A549 (cell line): ENCODE measurements at regions not wholly inside any gene's neighbourhood (a gene's known extent, or its start where the extent isn't known, plus 50 kb on each side); places are given as distances from the start of the nearest gene placed in this dataset.

Experiments
- ATAC-seq, 2 experiments: fragments of 200-7000 bp in 1 of 2; fragments of >200 bp in 1 of 2; cut with Nextera tagmentation in 1 of 2; cut with Tn5 transposase in 1 of 2; 3 replicates each; pipeline versions ENCODE4 v1.8.0 to v1.9.1; 2018 to 2020; ENCODE audit warnings: mild to moderate bottlenecking in 1 of 2, moderate library complexity in 1 of 2
- CTCF ChIA-PET: fragments of 300-600 bp; sonication (Branson Sonifier 250); formaldehyde crosslinking; extraction: SDS; loops from one replicate; lab custom pipeline; 2021; ENCODE audit warnings: antibody characterized with exemption, inconsistent platforms; lab: Yijun Ruan, JAX
- POLR2A ChIA-PET: fragments of 350-600 bp; formaldehyde crosslinking; extraction: SDS; loops from one replicate; lab custom pipeline; 2021; ENCODE audit warnings: antibody characterized with exemption, inconsistent platforms; lab: Yijun Ruan, JAX
- DNase-seq, 2 experiments: peaks; one replicate each; pipeline versions ENCODE4 v3.0.0 to v3.0.0-alpha.2; 2011 to 2016; ENCODE audit warnings: low read depth in 1 of 2, low spot score in 1 of 2
- FAIRE-seq: peaks from 2 replicates; lab custom pipeline; 2011; peaks lifted over from hg19 to GRCh38; lab: Jason Lieb, UNC
- H3K27ac ChIP-seq, 2 experiments: fragments of >200 bp; sonication (Bioruptor Twin); formaldehyde crosslinking; 3 replicates each; pipeline ENCODE4 v1.5.1; 2016 to 2017
- H3K4me1 ChIP-seq: fragments of >200 bp; sonication (Bioruptor Twin); formaldehyde crosslinking; 3 replicates; pipeline ENCODE4 v1.6.1; 2016
- H3K4me2 ChIP-seq: fragments of >200 bp; sonication (Bioruptor Twin); formaldehyde crosslinking; 3 replicates; pipeline ENCODE4 v1.6.1; 2016
- H3K4me3 ChIP-seq: fragments of >200 bp; sonication (Bioruptor Twin); formaldehyde crosslinking; 3 replicates; pipeline ENCODE4 v1.5.1; 2016
- H3K9me3 ChIP-seq: fragments of >200 bp; sonication (Bioruptor Twin); formaldehyde crosslinking; 3 replicates; pipeline ENCODE4 v1.6.1; 2016
- ATOH8 ChIP-seq: fragments of 250-450 bp; sonication (Bioruptor Pico); IDR thresholded peaks from 2 replicates; pipeline ENCODE4 v1.5.0; 2020; ENCODE audit warnings: low read depth, mild to moderate bottlenecking, moderate library complexity
- BCL3 ChIP-seq: fragments of >200 bp; sonication (Bioruptor Twin); formaldehyde crosslinking; IDR thresholded peaks from 3 replicates; pipeline ENCODE4 v1.6.1; 2016
- CBX2 ChIP-seq: fragments of 200-600 bp; sonication (generic); IDR thresholded peaks from 2 replicates; pipeline ENCODE4 v1.6.1; 2016; ENCODE audit warnings: low read depth, mild to moderate bottlenecking, borderline replicate concordance
- CHD2 ChIP-seq: fragments of 150-350 bp; IDR thresholded peaks from 2 replicates; pipeline ENCODE4 v1.6.1; 2014; ENCODE audit warnings: low read length; ENCODE audit not compliant: partially characterized antibody
- CTCF ChIP-seq: fragments of >200 bp; sonication (Bioruptor Twin); formaldehyde crosslinking; IDR thresholded peaks from 3 replicates; pipeline ENCODE4 v1.5.1; 2016
- E2F6 ChIP-seq: IDR thresholded peaks from 2 replicates; pipeline ENCODE4 v1.6.1; 2012; ENCODE audit warnings: low read depth, borderline replicate concordance
- ESRRA ChIP-seq: fragments of 150-350 bp; IDR thresholded peaks from 2 replicates; pipeline ENCODE4 v1.6.1; 2014; ENCODE audit warnings: mild to moderate bottlenecking, low read length, borderline replicate concordance
- GATA3 ChIP-seq: IDR thresholded peaks from 2 replicates; pipeline ENCODE4 v1.6.1; 2012; ENCODE audit warnings: borderline replicate concordance
- HOXB13 ChIP-seq: fragments of 250-450 bp; sonication (Bioruptor Pico); IDR thresholded peaks from 2 replicates; pipeline ENCODE4 v1.5.0; 2020; ENCODE audit warnings: low read depth, mild to moderate bottlenecking, moderate library complexity
- JUNB ChIP-seq: fragments of >200 bp; sonication (Bioruptor Twin); formaldehyde crosslinking; IDR thresholded peaks from 2 replicates; pipeline ENCODE4 v1.6.1; 2016
- KDM1A ChIP-seq: fragments of 200-600 bp; sonication (generic); IDR thresholded peaks from 2 replicates; pipeline ENCODE4 v1.6.1; 2016; ENCODE audit warnings: low read depth, mild to moderate bottlenecking
- MAFK ChIP-seq: fragments of 450-650 bp; IDR thresholded peaks from 2 replicates; pipeline ENCODE4 v1.6.1; 2014; ENCODE audit not compliant: partially characterized antibody
- MAX ChIP-seq: IDR thresholded peaks from 2 replicates; pipeline ENCODE4 v1.6.1; 2012
- NFE2L2 ChIP-seq: fragments of 150-350 bp; conservative IDR thresholded peaks from 2 replicates; pipeline ENCODE4 v1.6.1; 2014; ENCODE audit warnings: low read length
- PBX3 ChIP-seq: IDR thresholded peaks from 2 replicates; pipeline ENCODE4 v1.6.1; 2012
- POLR2A ChIP-seq: IDR thresholded peaks from 2 replicates; pipeline ENCODE4 v1.6.1; 2012; ENCODE audit warnings: mild to moderate bottlenecking, low read length
- POLR2AphosphoS2 ChIP-seq: conservative IDR thresholded peaks from 2 replicates; pipeline ENCODE4 v1.6.1; 2012; ENCODE audit warnings: low read length, improper control_type of control experiment, inconsistent platforms
- RARB ChIP-seq: fragments of 250-450 bp; sonication (Bioruptor Pico); IDR thresholded peaks from 2 replicates; pipeline ENCODE4 v1.8.0; 2021; ENCODE audit warnings: mild to moderate bottlenecking, moderate library complexity
- RCOR1 ChIP-seq: fragments of 150-350 bp; IDR thresholded peaks from 2 replicates; pipeline ENCODE4 v1.6.1; 2014; ENCODE audit warnings: antibody characterized with exemption, low read length, low read depth
- TP53 ChIP-seq: fragments of 250-450 bp; sonication (Bioruptor Pico); IDR thresholded peaks from 2 replicates; pipeline ENCODE4 v1.5.0; 2021; ENCODE audit warnings: mild to moderate bottlenecking, moderate library complexity
- WGBS: methylation state at CpG from one replicate; pipeline ENCODE4 v1.1.6; 2017; ENCODE audit errors: missing lambda C conversion rate; 5-methylcytosine and 5-hydroxymethylcytosine counted together

GRCh38 chr2:64718250-64718885 lies 64.7 kb upstream of the SERTAD2 start:
- ATAC-seq: no peak
- WGBS: 80% methylated on average over 4 of the region's 4 CpGs
- DNase-seq: no peak
- Histone ChIP-seq H3K9me3 (no peaks in the 10 kb centered on the region), H3K4me1 (no peaks in the 10 kb centered on the region), H3K4me2 (no peak overlapping the region), H3K27ac (no peak overlapping the region)
- POLR2A ChIA-PET: no interaction called here
- no peak for TF ChIP-seq RCOR1
- TF ChIP-seq, all 56 proteins: peak for 0
- CTCF ChIA-PET: interaction anchor here (0.6 kb wide), 1 partner anchor 315 kb away, joined by 3 read pairs; no protein-coding TSS in a partner anchor
- H3K4me3 ChIP-seq: no peak overlapping the region
- no peak for FAIRE-seq

GRCh38 chr2:64720535-64721319 lies 67.0 kb upstream of the SERTAD2 start:
- no peak overlapping the region for H3K4me3 ChIP-seq
- CTCF ChIA-PET: interaction anchor here (1.2 kb wide), 1 partner anchor 134 kb away, joined by 3 read pairs; no protein-coding TSS in a partner anchor
- no peak for FAIRE-seq
- TF ChIP-seq MAX (no peak), RARB (no peak), CBX2 (no peak), HOXB13 (CRISPR knock-in tag) (no peak), ATOH8 (CRISPR knock-in tag) (no peak), CTCF (no peak), CHD2 (no peak)
- TF ChIP-seq, all 56 proteins: peak for 0
- Histone ChIP-seq H3K4me1 (no peaks in the 10 kb centered on the region), H3K9me3 (no peaks in the 10 kb centered on the region), H3K4me2 (no peak overlapping the region), H3K27ac (no peak overlapping the region)
- ATAC-seq (no peak), DNase-seq (no peak)
- 71% methylated on average over 5 of the region's 5 CpGs for WGBS
- POLR2A ChIA-PET: no interaction called here

GRCh38 chr2:64721320-64721623 lies 67.6 kb upstream of the SERTAD2 start:
- Histone ChIP-seq H3K27ac (no peak overlapping the region), H3K9me3 (no peaks in the 10 kb centered on the region), H3K4me1 (no peaks in the 10 kb centered on the region), H3K4me2 (no peak overlapping the region), H3K4me3 (no peak overlapping the region)
- no peak for FAIRE-seq
- DNase-seq: no peak
- 87% methylated on average over 5 of the region's 5 CpGs for WGBS
- TF ChIP-seq RCOR1 (no peak), CTCF (no peak), PBX3 (no peak), POLR2AphosphoS2 (no peak), ESRRA (no peak), BCL3 (no peak), KDM1A (no peak), POLR2A (no peak), MAFK (no peak), NFE2L2 (no peak), E2F6 (no peak), JUNB (no peak), GATA3 (no peak), TP53 (CRISPR knock-in tag) (no peak)
- CTCF ChIA-PET: interaction anchor here (1.2 kb wide), 2 partner anchors 19 to 134 kb away, joined by 3 read pairs; no protein-coding TSS in a partner anchor
- no peak for ATAC-seq
- POLR2A ChIA-PET: no interaction called here
